H9 (cell line): ENCODE measurements at regions not wholly inside any gene's neighbourhood (a gene's known extent, or its start where the extent isn't known, plus 50 kb on each side); places are given as distances from the start of the nearest gene placed in this dataset.

Source experiments
- DNase-seq: peaks from one replicate; pipeline ENCODE4 v3.0.0-alpha.2; 2017
- H2AFZ ChIP-seq: one replicate; pipeline ENCODE4 v1.6.1; 2013; ENCODE audit warnings: mild to moderate bottlenecking, low read length, control low read depth, moderate library complexity
- H2AK5ac ChIP-seq: 2 replicates; pipeline ENCODE4 v1.6.1; 2013; ENCODE audit warnings: low read length, control low read depth, mixed read lengths; ENCODE audit not compliant: insufficient read length
- H2BK120ac ChIP-seq: one replicate; pipeline ENCODE4 v1.6.1; 2013; ENCODE audit warnings: low read depth, mild to moderate bottlenecking, low read length, control low read depth, inconsistent platforms; ENCODE audit not compliant: poor library complexity, severe bottlenecking
- H2BK12ac ChIP-seq: 2 replicates; pipeline ENCODE4 v1.6.1; 2013; ENCODE audit warnings: low read length, control low read depth, mixed read lengths, low read depth; ENCODE audit not compliant: insufficient read length
- H2BK15ac ChIP-seq: 2 replicates; pipeline ENCODE4 v1.6.1; 2013; ENCODE audit warnings: low read depth, low read length, control low read depth
- H2BK20ac ChIP-seq: one replicate; pipeline ENCODE4 v1.6.1; 2013; ENCODE audit warnings: low read depth, mild to moderate bottlenecking, low read length, control low read depth, inconsistent platforms; ENCODE audit not compliant: poor library complexity, severe bottlenecking
- H2BK5ac ChIP-seq: 2 replicates; pipeline ENCODE4 v1.6.1; 2013; ENCODE audit warnings: low read length, control low read depth, mixed read lengths; ENCODE audit not compliant: insufficient read length
- H3K14ac ChIP-seq: 2 replicates; pipeline ENCODE4 v1.6.1; 2013; ENCODE audit warnings: low read length, control low read depth; ENCODE audit not compliant: insufficient read depth
- H3K18ac ChIP-seq: 2 replicates; pipeline ENCODE4 v1.6.1; 2013; ENCODE audit warnings: low read depth, mild to moderate bottlenecking, mixed read lengths, low read length, control low read depth; ENCODE audit not compliant: insufficient read length
- H3K23ac ChIP-seq: 2 replicates; pipeline ENCODE4 v1.6.1; 2013; ENCODE audit warnings: low read length, control low read depth, mixed read lengths, low read depth; ENCODE audit not compliant: insufficient read length
- H3K23me2 ChIP-seq: 2 replicates; pipeline ENCODE4 v1.6.1; 2013; ENCODE audit warnings: low read depth, mild to moderate bottlenecking, mixed read lengths, low read length, control low read depth; ENCODE audit not compliant: insufficient read length, poor library complexity, severe bottlenecking
- H3K27ac ChIP-seq: 2 replicates; pipeline ENCODE4 v1.5.1; 2013; ENCODE audit warnings: low read length, control low read depth, mixed read lengths, low read depth; ENCODE audit not compliant: insufficient read length
- H3K27me3 ChIP-seq: 2 replicates; pipeline ENCODE4 v1.6.1; 2013; ENCODE audit warnings: low read length, control low read depth, inconsistent platforms; ENCODE audit not compliant: insufficient read depth
- H3K4ac ChIP-seq: 2 replicates; pipeline ENCODE4 v1.6.1; 2013; ENCODE audit warnings: low read depth, mild to moderate bottlenecking, control low read depth, inconsistent platforms, low read length, moderate library complexity
- H3K4me1 ChIP-seq: 2 replicates; pipeline ENCODE4 v1.6.1; 2013; ENCODE audit warnings: low read length, control low read depth, inconsistent platforms; ENCODE audit not compliant: insufficient read depth
- H3K4me2 ChIP-seq: 2 replicates; pipeline ENCODE4 v1.6.1; 2013; ENCODE audit warnings: low read length, control low read depth, mixed read lengths; ENCODE audit not compliant: insufficient read length, insufficient read depth
- H3K56ac ChIP-seq: 2 replicates; pipeline ENCODE4 v1.6.1; 2013; ENCODE audit warnings: low read depth, mild to moderate bottlenecking, mixed read lengths, low read length, control low read depth; ENCODE audit not compliant: insufficient read length
- H3K79me1 ChIP-seq: 2 replicates; pipeline ENCODE4 v1.6.1; 2013; ENCODE audit warnings: low read depth, mild to moderate bottlenecking, moderate library complexity, low read length, control low read depth, inconsistent platforms; ENCODE audit not compliant: insufficient read depth, poor library complexity, severe bottlenecking
- H3K79me2 ChIP-seq: 2 replicates; pipeline ENCODE4 v1.6.1; 2013; ENCODE audit warnings: low read length, control low read depth, inconsistent platforms; ENCODE audit not compliant: insufficient read depth
- H3K9ac ChIP-seq: 2 replicates; pipeline ENCODE4 v1.6.1; 2013; ENCODE audit warnings: low read length, control low read depth, mixed read lengths; ENCODE audit not compliant: insufficient read length; ENCODE audit errors: extremely low read depth
- H3K9me3 ChIP-seq: one replicate; pipeline ENCODE4 v1.6.1; 2013; ENCODE audit warnings: low read depth, low read length, inconsistent platforms; ENCODE audit not compliant: control insufficient read depth
- H3T11ph ChIP-seq: one replicate; pipeline ENCODE4 v1.6.1; 2013; ENCODE audit warnings: mild to moderate bottlenecking, low read length, control low read depth, inconsistent platforms
- H4K20me1 ChIP-seq: one replicate; pipeline ENCODE4 v1.6.1; 2013; ENCODE audit not compliant: control insufficient read depth, insufficient read length, insufficient read depth
- H4K5ac ChIP-seq: 2 replicates; pipeline ENCODE4 v1.6.1; 2013; ENCODE audit warnings: low read depth, mild to moderate bottlenecking, mixed read lengths, low read length, control low read depth; ENCODE audit not compliant: insufficient read length
- H4K8ac ChIP-seq: replicated peaks from 2 replicates; pipeline ENCODE4 v1.6.1; 2013; ENCODE audit warnings: low read length, control low read depth, mixed read lengths, low read depth; ENCODE audit not compliant: insufficient read length
- H4K91ac ChIP-seq: 2 replicates; pipeline ENCODE4 v1.6.1; 2013; ENCODE audit warnings: low read depth, mild to moderate bottlenecking, moderate library complexity, mixed read lengths, low read length, control low read depth; ENCODE audit not compliant: insufficient read length
- H3K27ac Mint-ChIP-seq, 3 experiments: 2 replicates in 2 of 3; 3 replicates in 1 of 3; pipeline ENCODE4 v1.8.0; 2020 to 2021; ENCODE audit warnings: mixed read lengths in 3 of 3, mild to moderate bottlenecking in 1 of 3, moderate library complexity in 1 of 3
- H3K27me3 Mint-ChIP-seq: 2 replicates; pipeline ENCODE4 v1.8.0; 2021; ENCODE audit warnings: low read depth, mild to moderate bottlenecking, moderate library complexity, mixed read lengths
- H3K36me3 Mint-ChIP-seq, 3 experiments: 2 replicates in 2 of 3; 3 replicates in 1 of 3; pipeline ENCODE4 v1.8.0; 2020 to 2021; ENCODE audit warnings: low read depth in 3 of 3, mixed read lengths in 3 of 3; ENCODE audit not compliant: insufficient read depth in 1 of 3
- H3K4me1 Mint-ChIP-seq, 2 experiments: 2 replicates each; pipeline ENCODE4 v1.8.0; 2020; ENCODE audit warnings: mixed read lengths in 2 of 2
- H3K4me3 Mint-ChIP-seq, 2 experiments: 2 replicates in 1 of 2; 3 replicates in 1 of 2; pipeline ENCODE4 v1.8.0; 2020 to 2021; ENCODE audit warnings: mild to moderate bottlenecking in 2 of 2, mixed read lengths in 2 of 2, moderate library complexity in 1 of 2
- H3K9me3 Mint-ChIP-seq, 2 experiments: 2 replicates in 1 of 2; 3 replicates in 1 of 2; pipeline ENCODE4 v1.8.0; 2020; ENCODE audit warnings: mild to moderate bottlenecking in 2 of 2, mixed read lengths in 2 of 2, moderate library complexity in 1 of 2
- WGBS: extraction: QIAGEN DNeasy Blood & Tissue Kit; methylation state at CpG from one replicate; pipeline ENCODE4 v1.1.7; 2013; ENCODE audit warnings: missing lambda C conversion rate, low lambda C conversion rate, mixed read lengths; ENCODE audit not compliant: insufficient read length; ENCODE audit errors: extremely low coverage; 5-methylcytosine and 5-hydroxymethylcytosine counted together
- TF ChIP-seq, protein P1 (sequence below): fragments of 200-600 bp; sonication (generic); conservative IDR thresholded peaks from 3 replicates; pipeline ENCODE4 v1.8.0; 2021; ENCODE audit warnings: antibody characterized with exemption, mild to moderate bottlenecking

- Histone ChIP-seq H3K27me3 (no peaks in the 10 kb centered on the region), H3K4me1 (no peaks in the 10 kb centered on the region), H2BK5ac (no peak overlapping the region), H2BK20ac (no peak overlapping the region), H3K18ac (no peak overlapping the region), H3K56ac (no peak overlapping the region), H3K23ac (no peak overlapping the region), H2AK5ac (no peak overlapping the region), H4K91ac (no peak overlapping the region), H3K9me3 (peaks cover 6% of the 10 kb centered on the region), H3T11ph (no peak overlapping the region), H4K20me1 (no peaks in the 10 kb centered on the region), H2BK15ac (no peak overlapping the region), H3K79me1 (no peaks in the 10 kb centered on the region), H3K79me2 (no peaks in the 10 kb centered on the region), H3K27ac (no peak overlapping the region), H3K9ac (no peak overlapping the region), H2BK120ac (no peak overlapping the region), H4K5ac (no peak overlapping the region), H2AFZ (no peak overlapping the region), H4K8ac (no peak overlapping the region), H2BK12ac (no peak overlapping the region), H3K4me2 (no peak overlapping the region), H3K23me2 (no peaks in the 10 kb centered on the region), H3K14ac (no peak overlapping the region), H3K4ac (no peak overlapping the region)
- no peaks in the 10 kb centered on the region for H3K36me3 Mint-ChIP-seq
- TF ChIP-seq, protein P1, sequence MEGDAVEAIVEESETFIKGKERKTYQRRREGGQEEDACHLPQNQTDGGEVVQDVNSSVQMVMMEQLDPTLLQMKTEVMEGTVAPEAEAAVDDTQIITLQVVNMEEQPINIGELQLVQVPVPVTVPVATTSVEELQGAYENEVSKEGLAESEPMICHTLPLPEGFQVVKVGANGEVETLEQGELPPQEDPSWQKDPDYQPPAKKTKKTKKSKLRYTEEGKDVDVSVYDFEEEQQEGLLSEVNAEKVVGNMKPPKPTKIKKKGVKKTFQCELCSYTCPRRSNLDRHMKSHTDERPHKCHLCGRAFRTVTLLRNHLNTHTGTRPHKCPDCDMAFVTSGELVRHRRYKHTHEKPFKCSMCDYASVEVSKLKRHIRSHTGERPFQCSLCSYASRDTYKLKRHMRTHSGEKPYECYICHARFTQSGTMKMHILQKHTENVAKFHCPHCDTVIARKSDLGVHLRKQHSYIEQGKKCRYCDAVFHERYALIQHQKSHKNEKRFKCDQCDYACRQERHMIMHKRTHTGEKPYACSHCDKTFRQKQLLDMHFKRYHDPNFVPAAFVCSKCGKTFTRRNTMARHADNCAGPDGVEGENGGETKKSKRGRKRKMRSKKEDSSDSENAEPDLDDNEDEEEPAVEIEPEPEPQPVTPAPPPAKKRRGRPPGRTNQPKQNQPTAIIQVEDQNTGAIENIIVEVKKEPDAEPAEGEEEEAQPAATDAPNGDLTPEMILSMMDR: no peak
- DNase-seq: no peak
- no peak overlapping the region for H3K27ac Mint-ChIP-seq
- H3K27me3 Mint-ChIP-seq: no peaks in the 10 kb centered on the region
- peaks cover 4 to 5% of the 10 kb centered on the region in 2 experiments; a peak in 2 of 4 replicates for H3K4me1 Mint-ChIP-seq
- peaks cover 20 to 26% of the 10 kb centered on the region in 2 experiments for H3K9me3 Mint-ChIP-seq
- H3K4me3 Mint-ChIP-seq: no peak overlapping the region
- no CpG with 5 or more reads among the region's 3 CpGs for WGBS
These were observed 174.3 kb upstream of the POU3F4 start for GRCh38 chrX:83333813-83334212.
